Germinal center (tissue), 1 donor: ENCODE measurements at regions not wholly inside any gene's neighbourhood (a gene's known extent, or its start where the extent isn't known, plus 50 kb on each side); places are given as distances from the start of the nearest gene placed in this dataset.
A peak's percentile ranks its signal among the peaks of the same experiment; 100 is the strongest.
"Not testable (repeated sequence)": the region's sequence is repeated elsewhere in the genome, so short reads cannot be mapped to it uniquely, and the experiment has no call there.

ENCODE experiments used
- DNase-seq: peaks from one replicate; pipeline ENCODE4 v3.0.0; 2012; ENCODE audit warnings: mixed read lengths, low spot score

DNA sequence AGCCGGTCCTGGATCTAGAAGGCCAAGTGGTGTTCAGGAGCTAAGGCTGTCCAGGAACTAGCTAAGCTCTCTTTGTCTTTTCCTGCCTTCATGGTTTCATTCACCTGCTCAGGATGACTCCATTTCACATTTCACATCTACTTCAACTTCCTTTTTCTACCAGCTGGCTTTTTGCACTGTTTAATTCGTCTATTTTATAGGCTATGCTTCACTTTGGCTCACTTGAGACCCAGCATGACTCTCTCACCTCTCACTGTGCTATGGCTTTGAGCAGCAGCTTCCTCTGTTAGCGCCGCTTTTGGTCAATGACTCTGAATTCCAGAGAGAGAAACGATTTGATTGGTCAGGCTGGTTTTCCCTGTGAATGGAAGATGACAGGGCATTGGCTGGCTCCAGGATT lies 213.5 kb upstream of the CLNK start:
- DNase-seq, result no peak

DNA sequence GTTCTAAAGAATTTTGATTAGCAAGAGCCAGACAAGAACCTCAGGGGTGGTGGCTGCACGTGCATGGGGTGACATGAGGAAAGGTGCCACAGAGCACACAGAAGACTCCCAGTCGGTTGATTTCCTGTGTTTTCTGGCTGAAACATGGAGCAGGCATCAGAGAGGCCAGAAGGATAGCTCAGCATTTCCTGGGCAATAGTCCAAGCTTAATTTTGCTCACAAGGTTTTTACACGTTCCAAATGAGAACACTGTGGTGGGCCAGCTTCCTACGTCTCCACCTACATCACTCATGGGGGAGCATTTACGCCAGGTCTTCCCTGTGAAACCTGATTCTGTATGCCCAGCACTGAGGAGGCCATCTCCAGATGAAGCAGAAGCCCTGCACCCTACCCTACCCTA lies 212.5 kb upstream of the CLNK start:
- DNase-seq, result no peak

DNA sequence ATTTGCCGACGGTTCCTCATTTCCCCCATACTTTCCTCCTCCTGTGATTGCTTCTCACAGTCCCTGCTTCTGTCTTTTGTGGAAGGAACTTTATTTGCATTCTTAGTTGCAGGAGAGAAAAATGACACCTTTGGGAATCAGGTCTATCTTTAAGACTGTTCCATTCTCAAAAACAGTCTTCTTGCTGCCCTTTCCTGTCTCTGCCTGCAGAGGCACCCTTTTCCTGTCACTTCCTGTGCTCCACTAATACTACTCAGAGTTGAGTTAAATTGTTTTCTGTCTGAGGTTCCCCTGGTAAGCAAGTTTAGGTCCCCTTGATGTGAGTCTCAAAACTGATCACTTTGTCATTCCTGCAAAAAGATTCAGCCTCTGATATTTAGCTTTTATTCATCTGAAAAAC lies 208.8 kb upstream of the CLNK start:
- DNase-seq, result peak; percentile 2

DNA sequence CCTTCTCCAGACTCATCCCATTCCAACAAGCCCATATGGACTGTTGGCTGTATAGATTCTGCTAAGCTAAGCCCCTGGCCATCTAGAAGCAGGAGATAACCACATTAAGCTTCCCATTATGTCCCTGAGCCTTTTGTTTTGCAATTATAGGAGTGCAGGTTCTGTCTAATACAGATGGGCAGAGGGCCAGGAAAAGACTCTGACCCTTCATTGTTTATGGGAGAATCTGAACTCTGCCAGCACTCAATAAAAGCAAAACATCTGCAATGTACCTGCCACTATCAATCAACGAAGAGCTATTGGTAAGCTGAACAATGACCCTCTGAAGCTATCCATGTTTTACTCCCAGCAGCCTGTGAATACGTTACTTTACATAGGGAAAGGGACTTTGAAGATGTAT lies 207.3 kb upstream of the CLNK start:
- no peak for DNase-seq

DNA sequence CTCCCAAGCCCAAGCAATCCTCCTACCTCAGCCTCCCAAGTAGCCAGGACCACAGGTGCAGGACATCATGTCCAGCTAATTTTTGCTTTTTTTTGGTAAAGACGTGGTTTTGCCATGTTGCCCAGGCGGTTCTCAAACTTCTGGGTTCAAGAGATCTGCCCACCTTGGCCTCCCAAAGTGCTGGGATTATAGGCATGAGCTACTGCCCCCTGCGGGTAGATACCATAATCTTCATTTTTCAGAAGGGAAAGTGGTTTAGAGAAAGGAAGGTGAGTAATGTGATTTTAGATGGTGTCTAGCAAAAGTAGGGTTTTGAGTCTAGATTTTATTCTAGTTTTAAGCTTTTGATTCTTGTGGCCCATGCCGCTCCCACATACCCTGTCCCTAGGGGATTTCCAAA lies 205.3 kb upstream of the CLNK start:
- DNase-seq, result no peak

DNA sequence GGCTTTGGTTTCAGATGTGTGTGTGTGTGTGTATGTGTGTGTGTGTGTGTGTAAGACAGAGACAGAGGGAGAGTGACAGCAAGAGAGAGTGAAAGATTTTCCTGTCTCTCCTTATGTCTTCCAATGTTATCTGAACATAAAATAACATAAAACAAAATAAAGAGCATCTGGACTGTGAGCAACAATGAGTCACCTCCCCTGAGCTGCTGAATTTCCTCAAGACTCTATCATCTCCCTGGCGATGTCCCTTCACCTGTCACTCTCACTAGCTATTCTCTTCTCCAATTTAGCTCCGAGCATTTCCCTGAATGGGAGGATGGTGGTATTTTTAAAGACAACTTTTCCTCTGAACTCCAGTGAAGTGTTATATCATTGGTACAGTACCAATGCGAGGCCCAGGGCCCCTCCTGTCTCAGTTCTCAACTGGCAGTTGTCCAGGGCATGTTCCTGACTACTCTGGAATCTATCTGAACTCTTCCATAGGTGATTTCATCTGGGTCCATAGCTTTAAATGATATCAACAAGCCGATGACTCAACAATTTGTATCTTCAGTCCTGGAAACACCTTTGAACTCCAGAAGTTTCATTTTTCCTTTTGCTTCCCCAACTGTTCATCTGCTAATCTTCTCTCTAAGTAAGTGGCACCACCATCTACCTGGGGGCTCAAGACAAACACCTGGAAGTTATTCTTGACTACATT lies 195.0 kb upstream of the CLNK start:
- no peak for DNase-seq

DNA sequence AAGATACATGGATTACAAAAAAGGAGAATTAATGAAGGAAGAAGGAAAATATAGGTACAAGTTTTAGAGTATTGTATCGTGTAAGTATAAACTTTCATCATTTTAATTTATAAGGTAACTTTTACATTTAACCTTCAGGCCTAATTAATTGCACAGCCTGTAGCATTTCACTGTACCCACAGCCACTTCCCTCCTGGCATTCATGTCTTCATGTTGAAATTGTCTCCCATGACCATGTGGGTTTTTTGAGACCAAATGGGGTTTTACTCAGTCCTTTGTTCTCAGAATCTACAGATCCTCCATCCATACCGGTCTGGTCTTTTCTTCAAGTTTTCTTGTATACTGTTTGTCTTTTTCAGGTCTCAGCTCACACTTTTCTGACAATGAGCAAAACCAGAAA lies 194.3 kb upstream of the CLNK start:
- DNase-seq, result no peak

DNA sequence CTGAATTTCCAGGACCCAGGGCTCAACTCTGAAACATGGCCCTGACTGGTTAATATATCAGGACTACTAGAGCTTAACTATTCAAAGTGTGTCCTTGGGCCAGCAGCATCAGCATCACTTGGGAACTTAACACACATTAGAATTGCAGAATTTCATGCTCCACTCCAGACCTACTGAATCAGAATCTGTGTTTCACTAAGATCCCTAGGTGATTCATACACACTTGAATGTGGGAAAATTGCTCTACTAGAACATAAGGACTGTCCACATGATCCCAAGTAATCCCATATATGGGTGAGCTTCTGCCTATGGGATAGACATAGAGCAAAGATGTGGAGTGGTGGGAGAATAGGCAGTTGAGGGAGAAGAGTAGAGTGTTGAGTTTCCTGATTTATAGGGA lies 192.5 kb upstream of the CLNK start:
- DNase-seq, result no peak

DNA sequence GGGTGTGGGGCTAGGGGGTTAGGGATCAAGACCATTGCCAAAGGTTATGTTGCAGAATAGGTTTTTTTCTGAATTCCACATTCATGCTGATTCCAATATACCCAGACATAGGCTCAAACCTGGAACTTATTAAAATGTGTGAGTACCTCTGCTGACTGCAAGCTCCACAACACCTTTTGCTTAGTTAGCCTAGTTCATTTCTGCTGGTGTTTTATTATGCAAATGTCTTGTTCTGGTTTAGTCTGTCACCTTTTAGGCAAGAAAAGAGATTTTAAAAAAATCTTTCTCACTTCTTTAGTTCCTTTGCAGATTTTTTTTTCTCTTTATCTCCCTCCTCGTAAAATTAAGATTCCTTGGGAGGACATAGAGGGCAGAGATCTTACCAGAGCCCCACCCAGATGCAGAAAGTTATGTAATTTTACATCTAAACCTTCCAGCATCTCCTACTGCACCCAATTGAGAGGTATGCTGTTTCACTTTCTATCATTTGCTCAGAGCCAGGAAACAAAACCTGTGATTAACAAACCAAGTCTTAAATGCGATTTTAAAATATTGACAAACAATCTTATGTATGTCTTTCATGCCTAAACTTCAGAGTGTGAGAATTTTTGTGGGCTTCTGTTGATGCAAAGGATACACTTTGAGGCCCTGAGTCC lies 190.7 kb upstream of the CLNK start:
- DNase-seq, result no peak

DNA sequence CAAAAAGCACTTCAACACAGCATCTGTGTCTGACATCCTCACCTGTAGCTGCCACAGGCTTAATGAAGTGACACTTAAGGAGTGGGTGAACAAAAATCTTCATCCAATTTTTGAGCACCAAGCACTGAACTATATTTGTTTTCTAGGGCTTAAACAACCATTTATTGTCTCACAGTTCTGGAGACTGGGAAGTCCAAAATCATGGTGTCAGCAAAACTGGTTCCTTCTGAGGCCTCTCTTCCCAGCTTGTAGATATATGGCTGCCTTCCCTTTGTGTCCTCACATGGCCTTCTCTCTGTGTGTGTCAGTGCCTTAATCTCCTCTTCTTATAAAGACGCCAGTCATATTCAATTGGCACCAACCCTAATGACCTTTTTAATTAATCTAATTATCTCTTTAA lies 189.2 kb upstream of the CLNK start:
- DNase-seq, result no peak

DNA sequence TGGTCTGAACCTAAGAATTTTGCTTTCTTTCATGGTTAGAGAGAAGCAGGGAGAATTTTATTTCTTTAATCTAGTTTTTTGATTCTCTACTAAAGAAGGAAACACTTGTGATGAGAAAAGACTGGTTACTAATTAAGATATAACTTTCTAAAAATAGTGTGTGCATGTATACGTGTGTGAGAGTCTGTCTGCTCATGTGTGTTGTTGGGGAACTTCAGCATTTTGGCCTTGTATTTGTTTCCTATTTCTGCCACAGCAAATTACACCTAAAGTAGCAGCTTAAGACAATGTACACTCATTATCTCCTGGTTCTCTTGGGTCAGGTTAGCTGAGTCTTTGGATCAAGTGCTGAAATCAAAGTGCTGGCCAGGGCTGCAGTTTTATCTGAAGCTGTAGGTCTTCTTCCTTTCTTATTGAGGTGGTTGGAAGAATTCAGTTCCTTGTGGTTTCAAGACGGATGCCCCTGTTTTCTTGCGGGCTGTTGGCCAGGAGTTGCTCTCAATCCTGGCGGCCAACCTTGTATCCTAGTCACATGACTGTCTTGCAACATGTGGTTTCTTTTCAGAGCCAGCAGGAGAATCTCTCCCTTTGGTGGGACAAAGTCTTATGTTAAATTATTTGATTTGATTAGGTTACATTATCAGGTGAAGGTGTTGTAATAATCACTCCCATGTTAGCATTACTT lies 188.4 kb upstream of the CLNK start:
- DNase-seq, result no peak

DNA sequence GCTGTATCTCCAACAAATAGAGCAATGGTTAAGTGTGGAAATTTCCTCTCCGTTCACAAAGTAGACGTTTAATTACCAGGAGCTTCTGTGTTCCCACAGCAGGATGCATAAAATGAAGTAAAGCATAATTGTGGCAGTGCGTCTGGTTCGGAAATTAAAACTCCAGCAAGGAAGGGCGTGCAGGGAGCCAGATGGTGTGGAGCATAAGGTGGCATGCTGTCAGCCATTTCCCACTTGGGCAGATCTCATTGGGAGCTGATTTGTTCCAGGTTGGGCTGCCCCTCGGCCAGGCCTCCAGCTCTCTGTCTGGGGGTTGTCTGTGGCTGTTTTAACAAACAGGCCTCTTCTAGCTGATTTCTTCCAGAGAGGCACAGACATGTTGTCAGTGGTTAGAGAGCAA lies 182.1 kb upstream of the CLNK start:
- no peak for DNase-seq

DNA sequence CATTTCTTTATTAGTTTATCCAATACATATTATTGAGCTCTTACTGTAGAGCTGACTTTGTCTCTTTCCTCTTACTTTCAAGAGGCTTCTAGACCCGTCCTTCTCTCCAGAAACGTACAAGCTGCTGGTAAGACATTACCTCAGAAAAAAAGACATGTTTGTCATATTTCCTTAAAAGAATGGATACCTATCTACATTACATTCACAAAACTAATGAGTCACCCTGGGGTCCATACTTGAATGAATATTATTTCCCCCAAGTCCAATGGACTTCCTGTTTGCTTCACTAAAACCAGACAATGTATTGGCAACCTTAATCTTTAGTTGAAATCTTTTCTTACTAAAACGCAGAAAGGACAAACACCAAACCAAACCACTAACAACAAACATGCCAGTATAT lies 176.5 kb upstream of the CLNK start:
- DNase-seq, result no peak

DNA sequence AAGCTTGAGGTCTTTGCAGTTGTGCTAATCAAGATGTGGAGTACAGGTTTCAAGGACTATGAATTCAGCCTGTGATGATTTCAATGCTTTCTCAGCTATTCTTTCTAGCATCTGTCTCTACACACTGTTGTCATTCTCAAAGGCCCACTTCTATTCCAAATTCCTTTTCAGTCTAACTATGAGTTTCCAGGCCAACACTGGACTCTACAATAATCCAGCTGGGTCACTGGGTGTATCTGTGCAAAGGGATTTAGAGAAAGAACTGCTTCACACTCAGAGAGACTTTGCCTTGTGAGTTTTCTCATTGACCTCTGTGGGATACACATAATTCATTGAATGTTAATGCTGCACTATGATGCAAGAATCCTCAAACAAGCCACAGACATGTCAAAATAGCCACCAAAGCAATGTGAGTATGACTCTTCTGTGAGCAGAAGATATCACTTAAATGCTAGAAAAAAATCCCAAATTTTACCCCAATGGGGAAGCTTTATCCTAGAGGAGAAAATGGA lies 171.8 kb upstream of the CLNK start:
- no peak for DNase-seq

DNA sequence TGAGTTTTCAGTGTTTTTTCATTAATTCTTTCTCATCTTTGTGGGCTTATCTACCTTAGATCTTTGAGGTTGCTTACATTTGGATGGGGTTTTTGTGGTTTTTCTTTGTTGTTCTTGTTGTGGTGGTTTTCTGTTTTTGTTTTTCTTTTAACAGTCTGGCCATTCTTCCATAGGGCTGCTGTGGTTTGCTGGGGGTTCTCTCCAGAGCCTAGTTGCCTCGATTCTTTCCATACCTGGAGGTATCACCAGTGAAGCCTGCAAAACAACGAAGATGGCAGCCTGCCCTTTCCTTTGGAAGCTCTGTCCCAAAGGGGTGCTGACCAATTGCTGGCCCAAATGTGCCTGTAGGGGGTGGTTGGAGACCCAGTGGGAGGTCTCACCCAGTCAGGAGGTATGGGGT lies 168.6 kb upstream of the CLNK start:
- DNase-seq, result no peak

DNA sequence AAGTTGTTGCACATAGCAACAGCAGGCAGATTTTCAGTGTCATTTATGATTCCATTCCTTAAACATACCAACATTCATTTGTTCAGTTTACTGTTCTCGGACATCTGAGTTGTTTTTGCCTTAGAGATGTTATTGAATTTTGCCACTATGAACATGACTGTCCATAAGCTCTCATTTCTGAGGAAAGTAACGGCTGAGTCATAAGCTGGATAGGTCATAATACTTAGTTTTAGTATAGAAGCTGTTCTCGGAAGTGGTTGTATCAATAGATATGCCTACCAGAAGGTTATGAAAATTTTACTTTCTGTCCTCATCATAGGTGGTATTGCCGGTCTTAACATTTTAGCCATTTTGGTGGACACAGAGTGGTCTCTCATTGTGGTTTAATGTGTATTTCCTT lies 157.1 kb upstream of the CLNK start:
- DNase-seq, result no peak

DNA sequence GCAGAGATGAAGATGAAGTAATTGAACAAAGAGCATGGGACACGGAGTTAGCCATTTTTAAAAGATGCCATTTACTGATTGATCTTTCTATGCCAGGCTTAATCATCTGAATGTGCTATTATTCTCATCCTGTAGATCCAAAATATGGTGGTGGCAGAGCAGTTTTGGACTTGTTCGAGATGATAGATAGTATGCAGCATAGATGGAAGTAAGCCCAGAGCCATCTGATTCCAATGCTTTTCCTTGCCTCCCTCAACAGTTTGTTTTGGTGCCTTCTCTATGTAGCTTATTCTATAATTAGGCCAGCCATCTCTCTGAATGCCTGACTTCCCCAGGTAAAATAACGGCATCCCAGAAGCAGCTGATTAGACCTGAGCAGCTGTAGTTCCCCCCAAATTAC lies 152.6 kb upstream of the CLNK start:
- no peak for DNase-seq

DNA sequence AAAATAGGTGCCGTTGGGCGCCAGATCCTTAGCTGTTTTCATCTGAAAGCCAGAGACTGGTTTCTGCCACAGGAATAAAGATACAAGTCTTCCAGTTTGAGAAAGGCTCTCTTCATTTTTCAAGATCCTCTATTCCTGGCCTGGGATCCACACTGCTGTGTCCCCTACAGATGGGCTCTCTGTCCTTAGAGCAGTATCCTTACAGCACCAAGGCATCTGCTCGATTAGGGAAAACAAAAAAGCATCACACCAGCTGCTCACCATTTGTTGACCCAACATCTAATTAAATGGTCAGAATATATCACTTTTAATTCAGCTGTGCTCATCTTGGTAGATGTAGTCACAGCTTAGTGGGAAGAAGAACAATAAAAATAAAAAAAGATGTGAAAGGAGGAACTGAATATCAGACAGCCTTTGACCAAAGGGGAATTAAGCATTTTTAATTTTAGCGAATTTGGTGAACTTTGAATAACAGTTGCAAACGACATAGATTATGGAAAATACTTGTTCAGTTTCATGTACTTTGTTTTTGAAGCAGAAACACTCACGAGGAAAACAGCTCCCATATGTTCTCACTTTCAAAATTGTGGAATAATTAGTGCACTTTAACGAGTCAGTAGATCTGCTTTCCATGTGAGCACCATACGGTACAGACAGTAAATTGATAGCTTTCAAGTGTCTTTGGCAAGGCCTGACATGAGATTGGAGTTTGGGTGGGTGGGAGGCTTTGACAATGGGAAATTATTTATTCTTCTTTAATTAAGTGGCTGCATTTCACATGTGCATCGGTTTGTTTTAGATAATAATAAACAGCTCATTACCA lies 148.4 kb upstream of the CLNK start:
- peak; percentile 3 for DNase-seq

DNA sequence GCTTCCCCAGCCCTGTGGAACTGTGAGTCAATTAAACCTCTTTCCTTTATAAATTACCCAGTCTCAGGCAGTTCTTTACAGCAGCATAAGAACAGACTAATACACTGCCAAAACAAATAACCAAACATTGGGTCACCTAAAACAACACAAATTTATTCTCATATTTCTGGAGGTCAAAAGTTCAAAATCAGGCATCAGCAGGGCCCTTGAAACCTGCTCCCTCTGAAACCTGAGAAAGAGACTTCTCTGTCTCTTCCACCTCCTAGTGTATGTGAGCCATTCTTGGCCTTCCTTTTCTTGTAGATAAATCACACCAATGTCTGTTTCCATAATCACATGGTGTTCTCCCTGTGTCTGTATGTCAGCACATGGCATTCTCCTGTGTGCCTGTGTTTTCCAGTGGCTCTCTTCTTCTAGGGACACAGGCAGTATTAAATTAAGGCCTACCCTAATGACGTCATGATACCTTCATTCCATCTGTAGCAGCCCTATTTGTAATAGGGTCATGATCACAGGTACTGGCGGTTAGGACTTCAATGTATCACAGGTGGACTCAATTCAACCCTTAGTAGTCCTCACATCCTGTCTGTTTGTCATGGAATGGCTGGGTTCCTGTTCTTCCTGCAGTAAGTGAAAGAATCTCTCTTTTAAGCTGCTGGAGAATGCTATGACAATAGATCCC lies 147.3 kb upstream of the CLNK start:
- no peak for DNase-seq

DNA sequence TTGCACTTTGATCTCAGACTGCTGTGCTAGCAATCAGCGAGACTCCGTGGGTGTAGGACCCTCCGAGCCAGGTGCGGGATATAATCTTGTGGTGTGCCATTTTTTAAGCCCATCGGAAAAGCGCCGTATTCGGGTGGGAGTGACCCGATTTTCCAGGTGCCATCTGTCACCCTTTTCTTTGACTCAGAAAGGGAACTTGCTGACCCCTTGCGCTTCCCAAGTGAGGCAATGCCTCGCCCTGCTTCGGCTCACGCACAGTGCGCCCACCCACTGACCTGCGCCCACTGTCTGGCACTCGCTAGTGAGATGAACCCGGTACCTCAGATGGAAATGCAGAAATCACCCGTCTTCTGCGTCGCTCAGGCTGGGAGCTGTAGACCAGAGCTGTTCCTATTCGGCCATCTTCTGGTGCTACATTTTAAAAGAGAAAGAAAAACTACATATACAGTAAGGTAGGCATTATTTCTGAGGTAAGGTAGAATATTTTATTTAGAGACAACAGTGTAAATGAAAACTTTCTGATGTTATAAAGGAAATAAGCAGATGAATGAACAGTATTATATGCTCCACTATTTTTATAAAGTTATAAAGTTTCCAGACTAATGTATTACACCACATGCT lies 144.5 kb upstream of the CLNK start:
- DNase-seq, result not testable (repeated sequence)

DNA sequence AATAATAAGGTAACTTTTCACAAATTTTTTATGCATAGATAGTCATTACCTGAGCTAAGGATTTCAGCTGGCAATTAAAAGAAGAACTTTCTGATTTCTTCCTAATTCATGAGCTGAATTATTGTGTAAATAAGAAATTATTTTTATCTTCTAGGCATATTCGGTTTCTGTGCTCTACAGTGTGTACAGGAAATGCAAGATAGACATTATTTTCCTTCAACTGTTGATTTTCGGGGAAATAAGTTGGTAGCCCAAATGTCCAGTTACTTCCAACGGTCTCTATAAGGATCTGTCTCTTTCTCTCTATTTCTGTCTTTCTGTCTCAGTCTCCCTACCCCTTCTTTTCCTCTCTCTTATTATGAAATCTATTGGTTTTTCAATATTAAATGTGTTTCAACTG lies 137.3 kb upstream of the CLNK start:
- DNase-seq, result no peak
